Endothelial cell of umbilical vein (primary cell): ENCODE measurements at regions not wholly inside any gene's neighbourhood (a gene's known extent, or its start where the extent isn't known, plus 50 kb on each side); places are given as distances from the start of the nearest gene placed in this dataset.

Source experiments
- BruUV-seq: library from RNA; stranded (reverse); fragments of 400-500 nt; replicated peaks from 2 replicates; lab custom pipeline; 2021; lab: Mats Ljungman, UMichigan
- CTCF ChIA-PET: fragments of 300-600, 350-600 bp; sonication (Branson Sonifier 250); formaldehyde crosslinking; loops from one replicate; lab custom pipeline; 2021; ENCODE audit warnings: antibody characterized with exemption, inconsistent platforms; lab: Charles Lee
- POLR2A ChIA-PET: fragments of 300-600, 350-600 bp; sonication (Branson Sonifier 250); formaldehyde crosslinking; loops from one replicate; lab custom pipeline; 2021; ENCODE audit warnings: antibody characterized with exemption, inconsistent platforms; lab: Charles Lee
- DNase-seq: peaks from one replicate; pipeline ENCODE4 v3.0.0-alpha.2; 2011; ENCODE audit warnings: low read depth, low spot score
- FAIRE-seq: peaks from 2 replicates; lab custom pipeline; 2011; peaks lifted over from hg19 to GRCh38; lab: Jason Lieb, UNC
- H2AFZ ChIP-seq: 2 replicates; pipeline ENCODE4 v1.6.0; 2012; ENCODE audit warnings: low read depth, low read length, control low read depth, inconsistent platforms
- H3K27ac ChIP-seq: 2 replicates; pipeline ENCODE4 v1.5.1; 2011; ENCODE audit warnings: low read depth, mild to moderate bottlenecking, control low read depth, low read length, moderate library complexity; ENCODE audit not compliant: insufficient read depth
- H3K27me3 ChIP-seq, 2 experiments: 2 replicates each; pipeline versions ENCODE4 v1.6.0 to v1.6.1; 2011; ENCODE audit warnings: low read length in 2 of 2, mixed read lengths in 1 of 2; ENCODE audit not compliant: control insufficient read depth in 2 of 2, insufficient read depth in 2 of 2
- H3K36me3 ChIP-seq, 2 experiments: 2 replicates in 1 of 2; 3 replicates in 1 of 2; pipeline ENCODE4 v1.5.1; 2011; ENCODE audit warnings: low read length in 2 of 2, mild to moderate bottlenecking in 1 of 2, moderate library complexity in 1 of 2; ENCODE audit not compliant: control insufficient read depth in 2 of 2, insufficient read depth in 2 of 2; ENCODE audit errors: extremely low read depth in 1 of 2
- H3K4me1 ChIP-seq: 3 replicates; pipeline ENCODE4 v1.5.1; 2011; ENCODE audit warnings: mild to moderate bottlenecking, low read length; ENCODE audit not compliant: control insufficient read depth, insufficient read depth; ENCODE audit errors: extremely low read depth
- H3K4me2 ChIP-seq: 2 replicates; pipeline ENCODE4 v1.6.1; 2011; ENCODE audit warnings: low read length, control low read depth, mixed read lengths; ENCODE audit not compliant: insufficient read depth
- H3K4me3 ChIP-seq, 3 experiments: fragments of 200-600 bp in 1 of 3; sonication (generic), shearing (Covaris generic) in 1 of 3; replicated peaks in 1 of 3; 2 replicates each; pipeline ENCODE4 v1.5.1; 2011 to 2016; ENCODE audit warnings: control low read depth in 3 of 3, low read length in 3 of 3, mild to moderate bottlenecking in 2 of 3, inconsistent platforms in 1 of 3, low read depth in 1 of 3, moderate library complexity in 1 of 3; ENCODE audit not compliant: insufficient read depth in 1 of 3
- H3K79me2 ChIP-seq: 2 replicates; pipeline ENCODE4 v1.6.0; 2012; ENCODE audit warnings: low read length, inconsistent platforms; ENCODE audit not compliant: control insufficient read depth, insufficient read depth
- H3K9ac ChIP-seq: replicated peaks from 2 replicates; pipeline ENCODE3; 2011; ENCODE audit warnings: low read length, control low read depth; ENCODE audit not compliant: insufficient read depth; ENCODE audit errors: extremely low read depth
- H3K9me1 ChIP-seq: replicated peaks from 3 replicates; pipeline ENCODE4 v1.6.0; 2011; ENCODE audit warnings: mild to moderate bottlenecking, low read length; ENCODE audit not compliant: control insufficient read depth, insufficient read depth; ENCODE audit errors: extremely low read depth
- H3K9me3 ChIP-seq: replicated peaks from 2 replicates; pipeline ENCODE4 v1.5.1; 2012; ENCODE audit warnings: low read length, inconsistent platforms; ENCODE audit not compliant: control insufficient read depth, insufficient read depth
- H4K20me1 ChIP-seq: replicated peaks from 2 replicates; pipeline ENCODE3; 2011; ENCODE audit warnings: mild to moderate bottlenecking, low read length; ENCODE audit not compliant: control insufficient read depth, insufficient read depth; ENCODE audit errors: extremely low read depth
- EZH2 ChIP-seq: IDR thresholded peaks from 2 replicates; pipeline ENCODE4 v1.6.1; 2012; ENCODE audit warnings: borderline replicate concordance, low read depth, mild to moderate bottlenecking, moderate library complexity, low read length, inconsistent platforms; ENCODE audit not compliant: severe bottlenecking
- FOS ChIP-seq: IDR thresholded peaks from 2 replicates; pipeline ENCODE4 v1.6.1; 2011; ENCODE audit warnings: mild to moderate bottlenecking, low read length, moderate library complexity, borderline replicate concordance; ENCODE audit not compliant: insufficient read depth
- GATA2 ChIP-seq: IDR thresholded peaks from 2 replicates; pipeline ENCODE4 v1.7.0; 2011; ENCODE audit warnings: low read depth, mild to moderate bottlenecking, moderate library complexity, mixed read lengths, low read length; ENCODE audit not compliant: insufficient read length, insufficient read depth
- JUN ChIP-seq: IDR thresholded peaks from 2 replicates; pipeline ENCODE4 v1.6.1; 2011; ENCODE audit warnings: borderline replicate concordance, low read depth; ENCODE audit not compliant: insufficient read length, insufficient read depth
- MYC ChIP-seq: IDR thresholded peaks from one replicate; pipeline ENCODE4 v1.6.1; 2011; ENCODE audit warnings: mild to moderate bottlenecking, low read depth, low read length
- POLR2A ChIP-seq: IDR thresholded peaks from 2 replicates; pipeline ENCODE4 v1.6.1; 2012; ENCODE audit warnings: low read depth, mild to moderate bottlenecking, control low read depth, low read length
- POLR2AphosphoS5 ChIP-seq: IDR thresholded peaks from 2 replicates; pipeline ENCODE4 v1.6.1; 2012; ENCODE audit warnings: low read depth, mild to moderate bottlenecking, control low read depth, low read length, moderate library complexity; ENCODE audit not compliant: insufficient read depth
- dilution Hi-C: fragments of 300-500 bp; cut with MboI; formaldehyde crosslinking; loops from one replicate; pipeline ENCODE4 v1.15.0; 2019; ENCODE audit warnings: low sequenced_read_pairs; ENCODE audit not compliant: extremely low pct_ligation_motif_present
- intact Hi-C: fragments of 100-400 bp; cut with micrococcal nuclease; formaldehyde crosslinking; loops from one replicate; pipeline ENCODE4 v1.10.0; 2022
- TF ChIP-seq, protein P1 (sequence below), 2 donors: IDR thresholded peaks; 1 replicate in 1 of 2; 2 replicates in 1 of 2; pipeline ENCODE4 v1.5.1; 2011; ENCODE audit warnings: low read length in 2 of 2, mild to moderate bottlenecking in 2 of 2, moderate library complexity in 2 of 2, control low read depth in 1 of 2, inconsistent platforms in 1 of 2, low read depth in 1 of 2; ENCODE audit not compliant: insufficient read depth in 1 of 2; ENCODE audit errors: extremely low read depth in 1 of 2
- TF ChIP-seq, protein P2 (sequence below): IDR thresholded peaks from 2 replicates; pipeline ENCODE4 v1.6.1; 2011; ENCODE audit not compliant: insufficient read depth, insufficient read length

DNA sequence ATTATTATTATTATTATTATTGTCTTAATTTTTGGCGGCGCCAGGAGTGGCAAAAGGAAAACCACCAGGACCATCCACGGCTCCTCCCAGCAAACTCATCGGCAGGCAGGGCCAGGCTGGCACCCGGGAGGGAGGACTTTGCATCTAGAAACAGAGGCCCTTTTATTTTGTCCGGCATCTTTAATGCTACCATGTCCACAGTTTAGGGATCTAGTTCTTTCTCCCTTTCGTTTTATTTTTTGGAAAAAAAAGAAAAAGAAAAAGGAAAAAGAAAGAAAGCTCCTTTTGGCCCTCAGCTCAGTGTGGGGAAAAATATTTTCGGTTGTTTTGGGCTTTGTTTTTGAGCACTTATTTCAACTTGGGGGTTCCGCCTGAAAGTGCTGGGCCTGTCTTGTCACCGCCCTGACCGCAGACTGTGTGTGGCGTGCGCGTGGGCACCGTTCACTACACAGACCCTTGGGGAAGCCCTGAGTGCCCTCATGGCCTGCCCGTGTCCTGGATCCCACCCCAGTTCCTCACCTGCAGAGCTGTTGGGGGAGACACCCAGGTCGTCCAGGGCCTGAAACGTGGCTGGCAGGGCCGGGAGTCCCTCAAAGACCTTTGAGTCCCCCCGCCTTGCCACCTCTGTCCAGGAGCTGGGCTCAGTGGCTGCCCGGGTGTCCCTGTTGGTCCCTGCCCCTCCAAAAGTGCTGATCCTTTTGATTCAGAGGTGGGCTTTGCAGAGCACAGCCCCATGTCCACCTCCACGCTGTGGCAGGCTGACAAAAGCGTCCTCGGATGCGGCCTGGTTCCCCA is 69.1 kb upstream of the PPARA start:
- Histone ChIP-seq H3K36me3 (peaks cover 12 to 13% of the 10 kb centered on the region in 2 experiments), H2AFZ (no peak overlapping the region), H3K9me3 (no peaks in the 10 kb centered on the region), H3K27ac (no peak overlapping the region), H3K4me1 (peaks cover 52% of the 10 kb centered on the region), H4K20me1 (no peaks in the 10 kb centered on the region), H3K27me3 (no peaks in the 10 kb centered on the region), H3K4me2 (no peak overlapping the region), H3K4me3 (no peak overlapping the region), H3K9me1 (no peaks in the 10 kb centered on the region), H3K79me2 (peaks cover 100% of the 10 kb centered on the region), H3K9ac (peak overlapping the region; percentile 36)
- intact Hi-C loops = no loop called here
- FAIRE-seq = peak; percentile 37
- no peak for DNase-seq
- BruUV-seq = no TSS peak
- dilution Hi-C loops = no loop called here
- POLR2A ChIA-PET = interaction anchor here (1.6 kb wide), 1 partner anchor 11 kb away, joined by 4 read pairs; no protein-coding TSS in a partner anchor
- TF ChIP-seq GATA2 (no peak), EZH2 (no peak), MYC (no peak), POLR2A (no peak), POLR2AphosphoS5 (no peak), FOS (no peak), JUN (no peak)
- TF ChIP-seq, protein P1, sequence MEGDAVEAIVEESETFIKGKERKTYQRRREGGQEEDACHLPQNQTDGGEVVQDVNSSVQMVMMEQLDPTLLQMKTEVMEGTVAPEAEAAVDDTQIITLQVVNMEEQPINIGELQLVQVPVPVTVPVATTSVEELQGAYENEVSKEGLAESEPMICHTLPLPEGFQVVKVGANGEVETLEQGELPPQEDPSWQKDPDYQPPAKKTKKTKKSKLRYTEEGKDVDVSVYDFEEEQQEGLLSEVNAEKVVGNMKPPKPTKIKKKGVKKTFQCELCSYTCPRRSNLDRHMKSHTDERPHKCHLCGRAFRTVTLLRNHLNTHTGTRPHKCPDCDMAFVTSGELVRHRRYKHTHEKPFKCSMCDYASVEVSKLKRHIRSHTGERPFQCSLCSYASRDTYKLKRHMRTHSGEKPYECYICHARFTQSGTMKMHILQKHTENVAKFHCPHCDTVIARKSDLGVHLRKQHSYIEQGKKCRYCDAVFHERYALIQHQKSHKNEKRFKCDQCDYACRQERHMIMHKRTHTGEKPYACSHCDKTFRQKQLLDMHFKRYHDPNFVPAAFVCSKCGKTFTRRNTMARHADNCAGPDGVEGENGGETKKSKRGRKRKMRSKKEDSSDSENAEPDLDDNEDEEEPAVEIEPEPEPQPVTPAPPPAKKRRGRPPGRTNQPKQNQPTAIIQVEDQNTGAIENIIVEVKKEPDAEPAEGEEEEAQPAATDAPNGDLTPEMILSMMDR (IDR thresholded peaks at IDR 0.05; ENCODE audit: extremely low read depth in 1 of 2, insufficient read depth in 1 of 2, low read depth in 1 of 2, low read length in 2 of 2) = no peak
- TF ChIP-seq, protein P2, sequence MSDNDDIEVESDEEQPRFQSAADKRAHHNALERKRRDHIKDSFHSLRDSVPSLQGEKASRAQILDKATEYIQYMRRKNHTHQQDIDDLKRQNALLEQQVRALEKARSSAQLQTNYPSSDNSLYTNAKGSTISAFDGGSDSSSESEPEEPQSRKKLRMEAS = no peak
- CTCF ChIA-PET = interaction anchor here (1.3 to 1.7 kb wide), 3 partner anchors 36 to 75 kb away, joined by 6 to 11 read pairs (median 7); no protein-coding TSS in a partner anchor
